ENCODE measurements at regions not wholly inside any gene's neighbourhood (a gene's known extent, or its start where the extent isn't known, plus 50 kb on each side); places are given as distances from the start of the nearest gene placed in this dataset.
"Not testable (repeated sequence)": the region's sequence is repeated elsewhere in the genome, so short reads cannot be mapped to it uniquely, and the experiment has no call there.

GRCh38 chr12:124130691-124131591, 157.9 kb downstream of the ZNF664 start:
- CTCF ChIA-PET = no interaction called here
- POLR2A ChIA-PET = no interaction called here
- Mint-ChIP-seq H3K9me3 (no peaks in the 10 kb centered on the region), H3K36me3 (ENCODE audit: low read depth) (no peaks in the 10 kb centered on the region), H3K4me1 (no peaks in the 10 kb centered on the region), H3K27ac (no peak overlapping the region), H3K27me3 (peaks cover 2% of the 10 kb centered on the region), H3K4me3 (no peak overlapping the region)
- DNase-seq = no peak
- no peak for ATAC-seq (ENCODE audit: low read depth)
- intact Hi-C loops (cut with micrococcal nuclease) = no loop called here
- TF ChIP-seq CTCF (IDR thresholded peaks at IDR 0.05) = no peak

- Mint-ChIP-seq H3K9me3 (no peaks in the 10 kb centered on the region), H3K27ac (no peak overlapping the region), H3K4me1 (no peaks in the 10 kb centered on the region), H3K36me3 (ENCODE audit: low read depth) (no peaks in the 10 kb centered on the region), H3K27me3 (peaks cover 2% of the 10 kb centered on the region), H3K4me3 (no peak overlapping the region)
- intact Hi-C loops (cut with micrococcal nuclease) = no loop called here
- TF ChIP-seq CTCF (IDR thresholded peaks at IDR 0.05) = no peak
- POLR2A ChIA-PET = no interaction called here
- DNase-seq = no peak
- no peak for ATAC-seq (ENCODE audit: low read depth)
- CTCF ChIA-PET = no interaction called here
Observed at GRCh38 chr12:124131659-124132058, 158.6 kb downstream of the ZNF664 start.

GRCh38 chr12:124132530-124132929, 159.5 kb downstream of the ZNF664 start:
- peaks cover 5% of the 10 kb centered on the region for H3K9me3 Mint-ChIP-seq
- DNase-seq (no peak), ATAC-seq (ENCODE audit: low read depth) (no peak)
- no peak overlapping the region for H3K4me3 Mint-ChIP-seq
- H3K4me1 Mint-ChIP-seq = no peaks in the 10 kb centered on the region
- POLR2A ChIA-PET = interaction anchor here (0.5 kb wide), 1 partner anchor 12 kb away, joined by 3 read pairs; no protein-coding TSS in a partner anchor
- peaks cover 2% of the 10 kb centered on the region for H3K27me3 Mint-ChIP-seq
- H3K27ac Mint-ChIP-seq = no peak overlapping the region
- TF ChIP-seq CTCF (IDR thresholded peaks at IDR 0.05) = no peak
- CTCF ChIA-PET = no interaction called here
- intact Hi-C loops (cut with micrococcal nuclease) = no loop called here
- H3K36me3 Mint-ChIP-seq (ENCODE audit: low read depth) = no peaks in the 10 kb centered on the region

- no peak for TF ChIP-seq CTCF (IDR thresholded peaks at IDR 0.05)
- Mint-ChIP-seq H3K36me3 (ENCODE audit: low read depth) (no peaks in the 10 kb centered on the region), H3K27me3 (peaks cover 16% of the 10 kb centered on the region), H3K27ac (no peak overlapping the region), H3K9me3 (peaks cover 13% of the 10 kb centered on the region), H3K4me1 (no peaks in the 10 kb centered on the region), H3K4me3 (no peak overlapping the region)
- CTCF ChIA-PET = no interaction called here
- ATAC-seq (ENCODE audit: low read depth) (no peak), DNase-seq (no peak)
- intact Hi-C loops (cut with micrococcal nuclease) = no loop called here
- POLR2A ChIA-PET = no interaction called here
Observed at GRCh38 chr12:124136796-124137195, 158.1 kb upstream of the RFLNA start.

GRCh38 chr12:124140944-124141486, 153.9 kb upstream of the RFLNA start:
- Mint-ChIP-seq H3K9me3 (peaks cover 22% of the 10 kb centered on the region), H3K4me1 (no peaks in the 10 kb centered on the region), H3K27ac (no peak overlapping the region), H3K27me3 (peaks cover 18% of the 10 kb centered on the region), H3K4me3 (no peak overlapping the region), H3K36me3 (ENCODE audit: low read depth) (no peaks in the 10 kb centered on the region)
- ChIA-PET POLR2A (no interaction called here), CTCF (no interaction called here)
- TF ChIP-seq CTCF (IDR thresholded peaks at IDR 0.05) = no peak
- ATAC-seq (ENCODE audit: low read depth) (no peak), DNase-seq (no peak)
- intact Hi-C loops (cut with micrococcal nuclease) = no loop called here

- DNase-seq; H3K36me3 Mint-ChIP-seq (ENCODE audit: low read depth); POLR2A ChIA-PET; H3K27ac Mint-ChIP-seq; H3K4me3 Mint-ChIP-seq; intact Hi-C loops (cut with micrococcal nuclease); H3K4me1 Mint-ChIP-seq; ATAC-seq (ENCODE audit: low read depth); CTCF ChIA-PET: not testable (repeated sequence)
- Mint-ChIP-seq H3K27me3 (peaks cover 18% of the 10 kb centered on the region), H3K9me3 (peaks cover 22% of the 10 kb centered on the region)
Observed at GRCh38 chr12:124141611-124142010, 153.3 kb upstream of the RFLNA start.

Data from activated B cell treated with CpG ODN at 0.5 μM for 24 hours (primary cell).